Islet of Langerhans (tissue), 1 donor: ENCODE measurements at regions not wholly inside any gene's neighbourhood (a gene's known extent, or its start where the extent isn't known, plus 50 kb on each side); places are given as distances from the start of the nearest gene placed in this dataset.

Experiments
- FAIRE-seq: peaks from one replicate; lab custom pipeline; 2011; peaks lifted over from hg19 to GRCh38; lab: Jason Lieb, UNC

- peak; percentile 30 for FAIRE-seq
Measured at GRCh38 chr18:42137693-42138375, 182.8 kb downstream of the PIK3C3 start.

GRCh38 chr18:42141439-42141838 lies 186.4 kb downstream of the PIK3C3 start:
- FAIRE-seq: no peak

- FAIRE-seq: no peak
Measured at GRCh38 chr18:42155024-42155423, 200.0 kb downstream of the PIK3C3 start.

- FAIRE-seq: no peak
Measured at GRCh38 chr18:42156281-42156680, 201.2 kb downstream of the PIK3C3 start.

GRCh38 chr18:42157420-42157819 lies 202.4 kb downstream of the PIK3C3 start:
- FAIRE-seq: no peak

GRCh38 chr18:42157878-42158277 lies 202.8 kb downstream of the PIK3C3 start:
- FAIRE-seq: no peak

GRCh38 chr18:42159146-42159545 lies 204.1 kb downstream of the PIK3C3 start:
- FAIRE-seq: no peak

GRCh38 chr18:42163321-42163720 lies 208.3 kb downstream of the PIK3C3 start:
- no peak for FAIRE-seq

- FAIRE-seq: no peak
Measured at GRCh38 chr18:42164556-42164955, 209.5 kb downstream of the PIK3C3 start.

- FAIRE-seq: no peak
Measured at GRCh38 chr18:42165922-42166513, 211.0 kb downstream of the PIK3C3 start.

GRCh38 chr18:42168487-42168886 lies 213.5 kb downstream of the PIK3C3 start:
- FAIRE-seq: no peak

GRCh38 chr18:42168907-42169306 lies 213.9 kb downstream of the PIK3C3 start:
- FAIRE-seq: no peak

- FAIRE-seq: no peak
Measured at GRCh38 chr18:42174909-42175308, 219.9 kb downstream of the PIK3C3 start.

- no peak for FAIRE-seq
Measured at GRCh38 chr18:42176599-42176998, 221.6 kb downstream of the PIK3C3 start.

GRCh38 chr18:42177390-42177789 lies 222.4 kb downstream of the PIK3C3 start:
- no peak for FAIRE-seq

GRCh38 chr18:42178376-42179080 lies 223.5 kb downstream of the PIK3C3 start:
- no peak for FAIRE-seq

- FAIRE-seq: no peak
Measured at GRCh38 chr18:42179542-42180121, 224.6 kb downstream of the PIK3C3 start.

- no peak for FAIRE-seq
Measured at GRCh38 chr18:42181474-42181873, 226.4 kb downstream of the PIK3C3 start.

- FAIRE-seq: no peak
Measured at GRCh38 chr18:42182728-42183700, 228.0 kb downstream of the PIK3C3 start.

GRCh38 chr18:42183746-42184145 lies 228.7 kb downstream of the PIK3C3 start:
- FAIRE-seq: no peak

GRCh38 chr18:42184685-42185477 lies 229.8 kb downstream of the PIK3C3 start:
- peak; percentile 5 for FAIRE-seq
